ENCODE measurements at regions not wholly inside any gene's neighbourhood (a gene's known extent, or its start where the extent isn't known, plus 50 kb on each side); places are given as distances from the start of the nearest gene placed in this dataset.

DNA sequence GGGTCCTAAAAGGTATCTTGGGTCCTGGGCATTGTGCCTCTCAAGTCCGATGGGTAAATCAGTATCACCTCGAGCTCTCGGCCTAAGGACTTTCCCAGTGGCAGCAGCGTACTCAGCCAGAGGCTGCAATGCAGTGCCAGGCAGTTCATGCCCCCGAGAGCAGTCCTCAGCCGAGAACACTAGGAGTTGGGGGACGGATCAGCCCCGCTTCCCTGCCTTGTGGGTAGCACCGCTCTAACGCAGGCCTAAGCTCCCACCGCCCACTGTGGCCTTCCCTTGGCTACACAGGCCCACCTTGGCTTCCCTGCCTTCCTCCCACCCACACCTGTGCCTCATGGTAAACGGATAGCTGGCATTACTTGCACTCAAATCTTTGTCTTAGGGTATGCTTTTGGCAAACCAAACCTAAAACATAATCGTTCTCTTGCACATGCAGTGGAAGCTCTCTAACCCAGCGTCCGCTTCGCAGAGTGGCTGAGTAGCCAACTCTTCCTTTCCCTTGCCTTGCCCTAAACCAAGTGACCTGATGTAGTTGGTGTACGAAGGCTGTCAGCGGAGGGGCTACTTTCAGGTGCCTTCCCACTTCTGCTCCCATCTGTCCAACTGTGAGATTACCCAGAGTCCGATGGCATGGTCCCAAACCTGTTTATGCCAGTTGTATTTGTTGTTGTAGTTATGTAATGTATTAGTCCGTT is 73.2 kb upstream of the CHST15 start:
- no peak for TF ChIP-seq EZH2 (IDR thresholded peaks at IDR 0.05; ENCODE audit: low read length, missing control alignments)
- TF ChIP-seq, protein P1, sequence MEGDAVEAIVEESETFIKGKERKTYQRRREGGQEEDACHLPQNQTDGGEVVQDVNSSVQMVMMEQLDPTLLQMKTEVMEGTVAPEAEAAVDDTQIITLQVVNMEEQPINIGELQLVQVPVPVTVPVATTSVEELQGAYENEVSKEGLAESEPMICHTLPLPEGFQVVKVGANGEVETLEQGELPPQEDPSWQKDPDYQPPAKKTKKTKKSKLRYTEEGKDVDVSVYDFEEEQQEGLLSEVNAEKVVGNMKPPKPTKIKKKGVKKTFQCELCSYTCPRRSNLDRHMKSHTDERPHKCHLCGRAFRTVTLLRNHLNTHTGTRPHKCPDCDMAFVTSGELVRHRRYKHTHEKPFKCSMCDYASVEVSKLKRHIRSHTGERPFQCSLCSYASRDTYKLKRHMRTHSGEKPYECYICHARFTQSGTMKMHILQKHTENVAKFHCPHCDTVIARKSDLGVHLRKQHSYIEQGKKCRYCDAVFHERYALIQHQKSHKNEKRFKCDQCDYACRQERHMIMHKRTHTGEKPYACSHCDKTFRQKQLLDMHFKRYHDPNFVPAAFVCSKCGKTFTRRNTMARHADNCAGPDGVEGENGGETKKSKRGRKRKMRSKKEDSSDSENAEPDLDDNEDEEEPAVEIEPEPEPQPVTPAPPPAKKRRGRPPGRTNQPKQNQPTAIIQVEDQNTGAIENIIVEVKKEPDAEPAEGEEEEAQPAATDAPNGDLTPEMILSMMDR (conservative IDR thresholded peaks at IDR 0.05 in 1 of 2, IDR thresholded peaks at IDR 0.05 in 1 of 2; ENCODE audit: low read depth in 1 of 2, low read length in 2 of 2), result no peak
- no peaks in the 10 kb centered on the region for H4K20me1 ChIP-seq (ENCODE audit: control insufficient read depth, extremely low read depth, insufficient read depth, low read length)
- no peak overlapping the region for H3K27ac ChIP-seq (ENCODE audit: insufficient read depth, low read length)
- no peaks in the 10 kb centered on the region for H3K27me3 ChIP-seq (ENCODE audit: control insufficient read depth, insufficient read depth, low read length)
- H3K79me2 ChIP-seq (ENCODE audit: control insufficient read depth, insufficient read depth, low read length), result no peaks in the 10 kb centered on the region
- no peak for DNase-seq (ENCODE audit: low read depth in 2 of 2)
- H3K9me3 ChIP-seq (ENCODE audit: control insufficient read depth, insufficient read depth, low read depth, low read length), result no peaks in the 10 kb centered on the region
- H2AFZ ChIP-seq (ENCODE audit: low read length), result no peak overlapping the region
- H3K9ac ChIP-seq (ENCODE audit: insufficient read depth, low read length), result no peak overlapping the region
- no peak overlapping the region for H3K4me2 ChIP-seq (ENCODE audit: extremely low read depth, insufficient read depth, low read length)
- H3K4me1 ChIP-seq (ENCODE audit: control insufficient read depth, extremely low read depth, insufficient read depth, low read length), result no peaks in the 10 kb centered on the region
- H3K4me3 ChIP-seq (replicated peaks in 1 of 4; ENCODE audit: control extremely low read depth in 1 of 4, insufficient read depth in 1 of 4, low read depth in 3 of 4, low read length in 4 of 4), result no peak overlapping the region
- H3K36me3 ChIP-seq (ENCODE audit: control insufficient read depth, insufficient read depth, low read length), result no peaks in the 10 kb centered on the region

DNA sequence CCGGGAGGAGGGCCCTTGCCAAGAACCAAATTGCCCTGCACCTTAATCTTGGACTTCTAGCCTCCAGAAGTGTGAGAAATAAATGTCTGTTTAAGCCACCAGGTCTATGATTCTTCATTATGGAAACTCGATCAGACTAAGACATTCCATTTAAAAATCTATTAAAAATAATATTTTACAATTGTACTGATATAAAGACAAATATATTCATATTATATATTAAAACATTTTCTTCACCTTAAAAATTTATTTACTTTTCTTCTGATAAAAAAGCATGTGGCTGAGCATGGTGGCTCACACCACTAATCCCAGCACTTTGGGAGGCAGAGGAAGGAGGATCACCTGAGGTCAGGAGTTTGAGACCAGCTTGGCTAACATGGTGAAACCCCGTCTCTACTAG is 72.4 kb upstream of the CHST15 start:
- TF ChIP-seq, protein P1 (conservative IDR thresholded peaks at IDR 0.05 in 1 of 2, IDR thresholded peaks at IDR 0.05 in 1 of 2; ENCODE audit: low read depth in 1 of 2, low read length in 2 of 2), result no peak
- TF ChIP-seq EZH2 (IDR thresholded peaks at IDR 0.05; ENCODE audit: low read length, missing control alignments), result no peak
- no peak overlapping the region for H3K9ac ChIP-seq (ENCODE audit: insufficient read depth, low read length)
- H3K27me3 ChIP-seq (ENCODE audit: control insufficient read depth, insufficient read depth, low read length), result no peaks in the 10 kb centered on the region
- no peaks in the 10 kb centered on the region for H3K9me3 ChIP-seq (ENCODE audit: control insufficient read depth, insufficient read depth, low read depth, low read length)
- H2AFZ ChIP-seq (ENCODE audit: low read length), result no peak overlapping the region
- no peaks in the 10 kb centered on the region for H3K36me3 ChIP-seq (ENCODE audit: control insufficient read depth, insufficient read depth, low read length)
- H3K4me3 ChIP-seq (replicated peaks in 1 of 4; ENCODE audit: control extremely low read depth in 1 of 4, insufficient read depth in 1 of 4, low read depth in 3 of 4, low read length in 4 of 4), result no peak overlapping the region
- H3K4me1 ChIP-seq (ENCODE audit: control insufficient read depth, extremely low read depth, insufficient read depth, low read length), result no peaks in the 10 kb centered on the region
- H3K4me2 ChIP-seq (ENCODE audit: extremely low read depth, insufficient read depth, low read length), result no peak overlapping the region
- DNase-seq (ENCODE audit: low read depth in 2 of 2), result no peak
- no peaks in the 10 kb centered on the region for H3K79me2 ChIP-seq (ENCODE audit: control insufficient read depth, insufficient read depth, low read length)
- H4K20me1 ChIP-seq (ENCODE audit: control insufficient read depth, extremely low read depth, insufficient read depth, low read length), result no peaks in the 10 kb centered on the region
- no peak overlapping the region for H3K27ac ChIP-seq (ENCODE audit: insufficient read depth, low read length)

DNA sequence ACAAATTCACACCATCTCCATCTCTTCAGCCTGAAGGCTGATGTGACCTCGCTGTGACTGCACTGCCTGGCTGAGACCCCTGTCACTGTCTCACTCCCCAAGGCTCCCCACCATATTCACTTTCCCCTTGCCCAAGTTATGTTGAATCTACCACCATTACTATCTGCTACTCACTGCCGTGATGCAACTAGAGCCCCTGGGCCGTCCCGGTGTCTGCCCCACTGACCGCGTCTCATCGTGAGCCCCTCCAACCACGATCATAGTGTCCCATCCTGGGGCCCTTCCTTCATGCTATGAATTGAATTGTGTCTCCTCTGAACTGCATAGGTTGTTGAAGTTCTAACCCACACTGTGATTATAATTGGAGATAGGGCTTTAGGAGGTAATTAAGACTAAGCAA is 71.9 kb upstream of the CHST15 start:
- Histone ChIP-seq H3K4me3 (replicated peaks in 1 of 4; ENCODE audit: control extremely low read depth in 1 of 4, insufficient read depth in 1 of 4, low read depth in 3 of 4, low read length in 4 of 4) (no peak overlapping the region), H3K4me1 (ENCODE audit: control insufficient read depth, extremely low read depth, insufficient read depth, low read length) (no peaks in the 10 kb centered on the region), H3K9ac (ENCODE audit: insufficient read depth, low read length) (no peak overlapping the region), H3K79me2 (ENCODE audit: control insufficient read depth, insufficient read depth, low read length) (no peaks in the 10 kb centered on the region), H2AFZ (ENCODE audit: low read length) (no peak overlapping the region), H3K4me2 (ENCODE audit: extremely low read depth, insufficient read depth, low read length) (no peak overlapping the region), H4K20me1 (ENCODE audit: control insufficient read depth, extremely low read depth, insufficient read depth, low read length) (no peaks in the 10 kb centered on the region), H3K27me3 (ENCODE audit: control insufficient read depth, insufficient read depth, low read length) (no peaks in the 10 kb centered on the region), H3K27ac (ENCODE audit: insufficient read depth, low read length) (no peak overlapping the region), H3K36me3 (ENCODE audit: control insufficient read depth, insufficient read depth, low read length) (no peaks in the 10 kb centered on the region), H3K9me3 (ENCODE audit: control insufficient read depth, insufficient read depth, low read depth, low read length) (no peaks in the 10 kb centered on the region)
- no peak for DNase-seq (ENCODE audit: low read depth in 2 of 2)
- no peak for TF ChIP-seq EZH2 (IDR thresholded peaks at IDR 0.05; ENCODE audit: low read length, missing control alignments)
- TF ChIP-seq, protein P1 (conservative IDR thresholded peaks at IDR 0.05 in 1 of 2, IDR thresholded peaks at IDR 0.05 in 1 of 2; ENCODE audit: low read depth in 1 of 2, low read length in 2 of 2), result no peak

Measured in fibroblast of lung (primary cell).